Nephron progenitor cell (in vitro differentiated cells): ENCODE measurements at regions not wholly inside any gene's neighbourhood (a gene's known extent, or its start where the extent isn't known, plus 50 kb on each side); places are given as distances from the start of the nearest gene placed in this dataset.

Source experiments
- DNase-seq: peaks from one replicate; pipeline ENCODE4 v3.0.0; 2021
- H3K27ac Mint-ChIP-seq: 2 replicates; pipeline ENCODE4 v1.8.0; 2021; ENCODE audit warnings: mild to moderate bottlenecking, moderate library complexity, mixed read lengths
- H3K27me3 Mint-ChIP-seq: 2 replicates; pipeline ENCODE4 v1.8.0; 2021; ENCODE audit warnings: mild to moderate bottlenecking, low read depth, mixed read lengths; ENCODE audit not compliant: poor library complexity
- H3K36me3 Mint-ChIP-seq: 2 replicates; pipeline ENCODE4 v1.8.0; 2021; ENCODE audit warnings: low read depth, mixed read lengths
- H3K4me1 Mint-ChIP-seq: 2 replicates; pipeline ENCODE4 v1.8.0; 2021; ENCODE audit warnings: mixed read lengths
- H3K4me3 Mint-ChIP-seq: 2 replicates; pipeline ENCODE4 v1.8.0; 2021; ENCODE audit warnings: mild to moderate bottlenecking, moderate library complexity, mixed read lengths
- H3K9me3 Mint-ChIP-seq: 2 replicates; pipeline ENCODE4 v1.8.0; 2021; ENCODE audit warnings: mild to moderate bottlenecking, moderate library complexity, mixed read lengths
- TF ChIP-seq, protein P1 (sequence below): fragments of 200-600 bp; sonication (generic); IDR thresholded peaks from 2 replicates; pipeline ENCODE4 v1.5.0; 2021; ENCODE audit warnings: antibody characterized with exemption

DNA sequence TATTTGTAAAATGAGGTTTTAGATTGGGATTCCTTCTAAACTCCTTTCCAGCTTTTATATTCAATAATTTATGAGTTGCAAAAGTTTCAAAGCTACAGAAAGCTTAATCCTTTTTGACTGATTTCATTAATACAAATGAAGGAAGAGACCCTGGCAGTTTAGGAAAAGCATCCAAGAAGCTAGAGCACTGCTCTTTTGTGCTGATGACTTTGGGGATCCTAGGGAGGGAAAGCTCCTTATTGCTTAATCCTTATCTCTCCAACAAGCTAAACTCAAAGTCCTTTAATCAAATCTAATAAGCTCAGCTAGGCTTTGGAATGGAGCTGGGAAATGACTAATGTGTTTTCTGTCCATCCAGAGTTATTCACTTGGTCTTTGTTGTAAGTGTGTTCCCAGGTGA is 285.4 kb downstream of the ACTR3B start:
- Mint-ChIP-seq H3K27ac (no peak overlapping the region), H3K4me3 (no peak overlapping the region), H3K36me3 (no peaks in the 10 kb centered on the region), H3K27me3 (peaks cover 8% of the 10 kb centered on the region), H3K4me1 (peaks cover 15% of the 10 kb centered on the region), H3K9me3 (peaks cover 5% of the 10 kb centered on the region)
- TF ChIP-seq, protein P1, sequence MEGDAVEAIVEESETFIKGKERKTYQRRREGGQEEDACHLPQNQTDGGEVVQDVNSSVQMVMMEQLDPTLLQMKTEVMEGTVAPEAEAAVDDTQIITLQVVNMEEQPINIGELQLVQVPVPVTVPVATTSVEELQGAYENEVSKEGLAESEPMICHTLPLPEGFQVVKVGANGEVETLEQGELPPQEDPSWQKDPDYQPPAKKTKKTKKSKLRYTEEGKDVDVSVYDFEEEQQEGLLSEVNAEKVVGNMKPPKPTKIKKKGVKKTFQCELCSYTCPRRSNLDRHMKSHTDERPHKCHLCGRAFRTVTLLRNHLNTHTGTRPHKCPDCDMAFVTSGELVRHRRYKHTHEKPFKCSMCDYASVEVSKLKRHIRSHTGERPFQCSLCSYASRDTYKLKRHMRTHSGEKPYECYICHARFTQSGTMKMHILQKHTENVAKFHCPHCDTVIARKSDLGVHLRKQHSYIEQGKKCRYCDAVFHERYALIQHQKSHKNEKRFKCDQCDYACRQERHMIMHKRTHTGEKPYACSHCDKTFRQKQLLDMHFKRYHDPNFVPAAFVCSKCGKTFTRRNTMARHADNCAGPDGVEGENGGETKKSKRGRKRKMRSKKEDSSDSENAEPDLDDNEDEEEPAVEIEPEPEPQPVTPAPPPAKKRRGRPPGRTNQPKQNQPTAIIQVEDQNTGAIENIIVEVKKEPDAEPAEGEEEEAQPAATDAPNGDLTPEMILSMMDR, result no peak
- no peak for DNase-seq

DNA sequence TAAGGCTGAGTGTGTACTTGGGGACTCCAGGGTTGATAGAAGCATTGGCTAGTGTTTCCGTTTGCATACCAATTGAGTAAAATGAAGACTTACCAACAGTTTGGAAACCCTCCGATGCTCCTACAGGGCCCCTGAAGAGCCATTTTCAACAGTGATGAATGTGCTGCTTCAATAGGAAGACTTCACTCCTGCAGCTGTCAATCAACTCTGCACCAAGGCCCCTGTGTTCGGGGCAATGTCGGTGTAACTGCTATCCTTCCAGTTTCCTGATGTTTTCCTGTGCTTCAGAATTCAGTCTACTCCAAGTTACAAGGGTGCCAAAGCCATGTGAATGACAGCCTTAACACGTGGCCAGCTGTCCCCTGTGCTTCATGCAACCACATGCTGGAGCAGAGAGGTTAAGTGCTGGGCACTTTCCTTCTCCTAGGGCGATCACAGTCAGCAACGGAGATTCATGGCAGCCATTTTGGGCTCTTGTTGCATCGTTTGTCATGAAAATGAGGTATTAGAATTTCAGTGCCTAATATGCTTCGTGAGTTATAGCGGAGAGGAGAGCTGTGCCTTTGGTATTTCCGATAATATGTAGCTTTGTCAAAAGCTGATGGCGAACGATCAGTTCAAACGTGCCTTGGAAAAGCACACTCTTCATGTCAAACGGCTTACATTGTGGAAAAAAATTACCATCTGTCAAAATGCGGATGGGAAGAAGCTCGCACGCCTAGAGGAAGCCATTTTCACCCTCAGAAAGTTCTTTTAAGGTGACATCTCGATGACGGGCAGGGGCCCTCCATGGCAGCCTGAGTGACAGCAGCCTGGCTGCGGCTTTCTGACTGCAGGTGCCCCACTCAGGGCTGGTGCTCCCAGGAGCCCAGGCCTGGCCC is 287.8 kb downstream of the ACTR3B start:
- Mint-ChIP-seq H3K36me3 (no peaks in the 10 kb centered on the region), H3K27ac (no peak overlapping the region), H3K27me3 (peaks cover 11% of the 10 kb centered on the region), H3K4me1 (peaks cover 15% of the 10 kb centered on the region), H3K9me3 (peaks cover 8% of the 10 kb centered on the region), H3K4me3 (no peak overlapping the region)
- TF ChIP-seq, protein P1, result no peak
- DNase-seq, result no peak

DNA sequence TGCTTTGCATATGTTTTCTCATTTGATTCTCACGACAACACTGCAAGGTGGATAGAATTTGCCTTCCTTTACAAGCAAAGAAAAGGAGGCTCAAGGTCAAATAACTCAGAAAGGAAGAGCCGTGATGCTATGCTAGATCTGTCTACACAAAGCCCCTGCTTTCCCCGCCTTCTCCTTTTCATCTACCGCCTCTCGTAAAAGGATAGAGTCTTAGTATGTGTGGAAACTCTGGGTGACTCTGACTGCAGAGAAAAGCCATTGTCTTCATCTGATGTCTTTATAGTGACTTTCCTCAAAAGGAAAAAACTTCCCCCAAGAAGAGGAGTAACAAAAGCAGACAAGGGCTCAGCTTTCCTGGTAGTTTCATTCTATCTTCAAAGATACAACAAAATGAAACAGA is 292.7 kb downstream of the ACTR3B start:
- no peak overlapping the region for H3K27ac Mint-ChIP-seq
- H3K27me3 Mint-ChIP-seq, result peaks cover 16% of the 10 kb centered on the region
- no peak for DNase-seq
- H3K4me1 Mint-ChIP-seq, result peaks cover 6% of the 10 kb centered on the region
- H3K36me3 Mint-ChIP-seq, result no peaks in the 10 kb centered on the region
- TF ChIP-seq, protein P1, result no peak
- H3K4me3 Mint-ChIP-seq, result no peak overlapping the region
- H3K9me3 Mint-ChIP-seq, result peaks cover 8% of the 10 kb centered on the region

DNA sequence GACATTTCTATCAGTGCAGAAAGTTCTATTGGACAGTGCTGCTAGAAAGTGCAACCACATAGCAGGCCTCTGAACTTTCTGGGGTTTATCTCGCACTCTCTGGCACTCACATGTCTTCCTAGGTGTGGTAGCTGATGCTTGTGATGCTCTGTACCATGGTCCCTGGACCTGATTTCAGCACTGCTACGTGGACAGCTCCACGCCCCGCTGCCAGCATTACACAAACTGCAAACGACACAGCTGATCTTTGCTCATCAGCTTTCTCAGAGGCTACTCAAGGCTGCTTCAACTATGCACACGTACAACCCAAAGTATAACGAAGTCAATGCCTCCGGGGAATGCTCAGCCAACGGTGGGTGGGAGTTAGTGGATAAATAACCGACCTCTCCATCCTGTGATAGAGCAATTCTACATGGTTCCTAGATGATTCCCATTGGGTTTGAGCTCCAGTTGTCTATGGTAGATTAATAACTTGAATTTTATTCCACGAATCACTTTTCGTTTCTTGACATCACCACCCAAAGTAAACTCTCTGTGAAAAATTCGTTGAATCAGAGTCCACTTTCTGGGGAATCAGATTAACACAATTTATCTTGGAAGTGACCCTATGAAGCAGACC is 302.5 kb downstream of the ACTR3B start:
- no peaks in the 10 kb centered on the region for H3K36me3 Mint-ChIP-seq
- DNase-seq, result peak; percentile 83
- no peaks in the 10 kb centered on the region for H3K9me3 Mint-ChIP-seq
- TF ChIP-seq, protein P1, result no peak
- H3K4me1 Mint-ChIP-seq, result no peaks in the 10 kb centered on the region
- peaks cover 5% of the 10 kb centered on the region for H3K27me3 Mint-ChIP-seq
- H3K4me3 Mint-ChIP-seq, result no peak overlapping the region
- no peak overlapping the region for H3K27ac Mint-ChIP-seq

DNA sequence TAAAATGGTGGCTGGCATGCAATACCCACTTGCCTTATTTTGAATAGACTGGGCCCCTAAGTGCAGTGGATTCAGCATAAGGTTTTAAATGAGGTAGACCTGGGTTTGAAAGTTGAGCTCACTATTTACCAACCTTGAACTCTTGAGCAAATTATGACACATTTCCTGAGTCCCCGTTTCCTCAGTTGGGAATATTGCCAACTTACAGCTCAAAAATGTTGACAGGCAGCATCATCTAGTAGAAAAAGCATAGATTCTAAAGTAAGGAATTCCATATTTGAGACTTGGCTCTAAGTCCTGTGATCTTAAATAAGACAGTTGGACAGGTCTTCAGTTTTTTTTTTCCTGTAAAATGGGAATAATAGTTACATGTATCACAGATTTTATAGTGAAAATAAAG is 305.5 kb downstream of the ACTR3B start:
- no peak for DNase-seq
- Mint-ChIP-seq H3K36me3 (no peaks in the 10 kb centered on the region), H3K9me3 (no peaks in the 10 kb centered on the region), H3K27me3 (peaks cover 9% of the 10 kb centered on the region), H3K4me3 (no peak overlapping the region), H3K27ac (no peak overlapping the region), H3K4me1 (no peaks in the 10 kb centered on the region)
- TF ChIP-seq, protein P1, result no peak

DNA sequence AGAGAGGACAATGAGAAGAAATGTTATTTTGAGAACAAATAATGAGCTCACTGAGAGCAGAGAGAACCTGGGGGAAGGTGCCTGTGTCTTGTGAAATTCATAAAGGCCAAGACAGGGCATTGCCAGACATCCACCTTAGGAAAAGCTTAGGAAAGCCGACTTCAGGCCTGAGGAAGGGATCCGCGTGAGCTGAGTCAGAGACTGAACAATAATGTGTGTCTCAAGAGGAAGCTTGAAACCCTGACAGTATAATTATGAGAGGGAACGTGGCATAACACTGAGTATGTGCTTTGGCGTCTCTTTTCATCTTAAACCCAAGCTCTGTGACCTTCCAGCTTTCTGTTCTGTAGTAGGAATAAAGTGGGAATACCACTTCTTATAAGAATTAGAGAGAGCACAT is 307.2 kb downstream of the ACTR3B start:
- Mint-ChIP-seq H3K27me3 (peaks cover 4% of the 10 kb centered on the region), H3K4me3 (no peak overlapping the region), H3K4me1 (peaks cover 6% of the 10 kb centered on the region), H3K27ac (no peak overlapping the region), H3K9me3 (no peaks in the 10 kb centered on the region), H3K36me3 (no peaks in the 10 kb centered on the region)
- TF ChIP-seq, protein P1, result no peak
- DNase-seq, result no peak
